D721Med (cell line): ENCODE measurements at regions not wholly inside any gene's neighbourhood (a gene's known extent, or its start where the extent isn't known, plus 50 kb on each side); places are given as distances from the start of the nearest gene placed in this dataset.

Experiments
- DNase-seq: peaks from one replicate; pipeline ENCODE4 v3.0.0; 2011; ENCODE audit warnings: low spot score; ENCODE audit not compliant: insufficient read length
- FAIRE-seq: peaks from 2 replicates; lab custom pipeline; 2011; peaks lifted over from hg19 to GRCh38; lab: Jason Lieb, UNC
- CTCF ChIP-seq: IDR thresholded peaks from 2 replicates; pipeline ENCODE4 v1.5.1; 2012; ENCODE audit warnings: mild to moderate bottlenecking, control low read depth; ENCODE audit not compliant: insufficient read depth; ENCODE audit errors: missing control alignments

- DNase-seq (no peak), FAIRE-seq (no peak)
- no peak for TF ChIP-seq CTCF
These were observed 239.7 kb downstream of the UACA start for GRCh38 chr15:70523616-70524015.

GRCh38 chr15:70523192-70523591 lies 240.2 kb downstream of the UACA start:
- DNase-seq (no peak), FAIRE-seq (no peak)
- no peak for TF ChIP-seq CTCF

- no peak for DNase-seq
- FAIRE-seq: no peak
- no peak for TF ChIP-seq CTCF
These were observed 240.9 kb downstream of the UACA start for GRCh38 chr15:70522323-70522966.

- TF ChIP-seq CTCF: no peak
- DNase-seq (no peak), FAIRE-seq (no peak)
These were observed 241.6 kb downstream of the UACA start for GRCh38 chr15:70521576-70522322.

GRCh38 chr15:70519616-70520015 lies 243.7 kb downstream of the UACA start:
- FAIRE-seq (no peak), DNase-seq (no peak)
- TF ChIP-seq CTCF: no peak

- FAIRE-seq (no peak), DNase-seq (no peak)
- TF ChIP-seq CTCF: no peak
These were observed 244.4 kb downstream of the UACA start for GRCh38 chr15:70519004-70519365.

GRCh38 chr15:70518201-70519003 lies 245.0 kb downstream of the UACA start:
- FAIRE-seq (no peak), DNase-seq (no peak)
- no peak for TF ChIP-seq CTCF
